Stomach (tissue), 8 donors: ENCODE measurements at regions not wholly inside any gene's neighbourhood (a gene's known extent, or its start where the extent isn't known, plus 50 kb on each side); places are given as distances from the start of the nearest gene placed in this dataset.

ENCODE experiments used
- DNase-seq, 2 donors: peaks; one replicate each; pipeline versions ENCODE4 v3.0.0 to v3.0.0-alpha.2; 2013 to 2019
- H3K27ac ChIP-seq, 5 donors: fragments of 200-600 bp in 4 of 5; sonication (generic) in 4 of 5; one replicate each; pipeline ENCODE4 v1.5.1; 2013 to 2019; ENCODE audit warnings: mild to moderate bottlenecking in 1 of 5, moderate library complexity in 1 of 5
- H3K27me3 ChIP-seq, 3 donors: fragments of 200-600 bp; sonication (generic); one replicate each; pipeline ENCODE4 v1.5.1; 2017 to 2019; ENCODE audit warnings: mixed run types in 1 of 3
- H3K36me3 ChIP-seq, 4 donors: fragments of 200-600 bp; sonication (generic); 1 replicate in 3 of 4; 2 replicates in 1 of 4; pipeline ENCODE4 v1.5.1; 2016 to 2019
- H3K4me1 ChIP-seq, 4 donors: fragments of 200-600 bp; sonication (generic); one replicate each; pipeline ENCODE4 v1.5.1; 2016 to 2019
- H3K4me3 ChIP-seq, 4 donors: fragments of 200-600 bp; sonication (generic) in 3 of 4; one replicate each; pipeline ENCODE4 v1.5.1; 2016 to 2019; ENCODE audit warnings: mild to moderate bottlenecking in 1 of 4
- H3K9me3 ChIP-seq, 4 donors: fragments of 200-600 bp; sonication (generic); one replicate each; pipeline ENCODE4 v1.5.1; 2016 to 2019
- EP300 ChIP-seq: sonication (generic); formaldehyde crosslinking; IDR thresholded peaks from one replicate; pipeline ENCODE4 v1.6.1; 2017; ENCODE audit warnings: antibody characterized with exemption
- POLR2A ChIP-seq, 4 donors: fragments of 450-650 bp; IDR thresholded peaks; one replicate each; pipeline ENCODE4 v1.6.1; 2016; ENCODE audit warnings: antibody characterized with exemption in 4 of 4, control low read depth in 2 of 4, mild to moderate bottlenecking in 1 of 4, moderate library complexity in 1 of 4
- POLR2AphosphoS5 ChIP-seq, 3 donors: sonication (generic); formaldehyde crosslinking; IDR thresholded peaks; one replicate each; pipeline ENCODE4 v1.6.1; 2016; ENCODE audit warnings: antibody characterized with exemption in 3 of 3
- WGBS, 5 donors: extraction: QIAGEN DNeasy Blood & Tissue Kit in 3 of 5; methylation state at CpG; one replicate each; pipeline versions ENCODE4 v1.1.5 to v1.1.7; 2013 to 2018; 5-methylcytosine and 5-hydroxymethylcytosine counted together
- intact Hi-C: fragments of 100-400 bp; cut with DNase I; formaldehyde crosslinking; loops from one replicate; pipeline ENCODE4 v1.15.1; 2023; ENCODE audit warnings: low total_unique reads
- TF ChIP-seq, protein P1 (sequence below), 7 experiments: fragments of 450-650 bp in 4 of 7; fragments of 200-600 bp in 3 of 7; sonication (generic) in 3 of 7; IDR thresholded peaks; one replicate each; pipeline ENCODE4 v1.5.1; 2016 to 2019; ENCODE audit warnings: antibody characterized with exemption in 7 of 7, control low read depth in 2 of 7, mild to moderate bottlenecking in 1 of 7
- donor health status: healthy with polysubstance abuse.
- donor health status: Bipolar disorder and iron deficiency.
- donor health status: healthy.

GRCh38 chr10:131676800-131677421 lies 223.9 kb upstream of the PPP2R2D start:
- Histone ChIP-seq H3K27me3 (peaks cover 0 to 26% (median 0%) of the 10 kb centered on the region in 3 donors), H3K4me1 (no peaks in the 10 kb centered on the region), H3K9me3 (peaks cover 0 to 15% (median 9%) of the 10 kb centered on the region in 4 donors), H3K27ac (no peak overlapping the region), H3K4me3 (no peak overlapping the region), H3K36me3 (no peaks in the 10 kb centered on the region)
- TF ChIP-seq POLR2A (IDR thresholded peaks at IDR 0.05) (no peak), EP300 (no peak), POLR2AphosphoS5 (IDR thresholded peaks at IDR 0.05) (no peak)
- TF ChIP-seq, protein P1, sequence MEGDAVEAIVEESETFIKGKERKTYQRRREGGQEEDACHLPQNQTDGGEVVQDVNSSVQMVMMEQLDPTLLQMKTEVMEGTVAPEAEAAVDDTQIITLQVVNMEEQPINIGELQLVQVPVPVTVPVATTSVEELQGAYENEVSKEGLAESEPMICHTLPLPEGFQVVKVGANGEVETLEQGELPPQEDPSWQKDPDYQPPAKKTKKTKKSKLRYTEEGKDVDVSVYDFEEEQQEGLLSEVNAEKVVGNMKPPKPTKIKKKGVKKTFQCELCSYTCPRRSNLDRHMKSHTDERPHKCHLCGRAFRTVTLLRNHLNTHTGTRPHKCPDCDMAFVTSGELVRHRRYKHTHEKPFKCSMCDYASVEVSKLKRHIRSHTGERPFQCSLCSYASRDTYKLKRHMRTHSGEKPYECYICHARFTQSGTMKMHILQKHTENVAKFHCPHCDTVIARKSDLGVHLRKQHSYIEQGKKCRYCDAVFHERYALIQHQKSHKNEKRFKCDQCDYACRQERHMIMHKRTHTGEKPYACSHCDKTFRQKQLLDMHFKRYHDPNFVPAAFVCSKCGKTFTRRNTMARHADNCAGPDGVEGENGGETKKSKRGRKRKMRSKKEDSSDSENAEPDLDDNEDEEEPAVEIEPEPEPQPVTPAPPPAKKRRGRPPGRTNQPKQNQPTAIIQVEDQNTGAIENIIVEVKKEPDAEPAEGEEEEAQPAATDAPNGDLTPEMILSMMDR (IDR thresholded peaks at IDR 0.05) = no peak
- WGBS, 5 donors = 32 to 41% (median 33%) methylated on average over 17 to 19 of the region's 19 CpGs
- no peak for DNase-seq
- intact Hi-C loops = no loop called here

GRCh38 chr10:131677671-131678070 lies 223.1 kb upstream of the PPP2R2D start:
- Histone ChIP-seq H3K27ac (no peak overlapping the region), H3K27me3 (peaks cover 0 to 26% (median 0%) of the 10 kb centered on the region in 3 donors), H3K36me3 (no peaks in the 10 kb centered on the region), H3K4me3 (no peak overlapping the region), H3K4me1 (no peaks in the 10 kb centered on the region), H3K9me3 (peaks cover 0 to 12% (median 4%) of the 10 kb centered on the region in 4 donors)
- no peak for DNase-seq
- WGBS, 5 donors = 75 to 93% (median 81%) methylated on average over 4 to 8 of the region's 8 CpGs
- intact Hi-C loops = no loop called here
- no peak for TF ChIP-seq EP300
- no peak for TF ChIP-seq POLR2AphosphoS5 (IDR thresholded peaks at IDR 0.05)
- TF ChIP-seq, protein P1 (IDR thresholded peaks at IDR 0.05) = no peak
- no peak for TF ChIP-seq POLR2A (IDR thresholded peaks at IDR 0.05)

DNA sequence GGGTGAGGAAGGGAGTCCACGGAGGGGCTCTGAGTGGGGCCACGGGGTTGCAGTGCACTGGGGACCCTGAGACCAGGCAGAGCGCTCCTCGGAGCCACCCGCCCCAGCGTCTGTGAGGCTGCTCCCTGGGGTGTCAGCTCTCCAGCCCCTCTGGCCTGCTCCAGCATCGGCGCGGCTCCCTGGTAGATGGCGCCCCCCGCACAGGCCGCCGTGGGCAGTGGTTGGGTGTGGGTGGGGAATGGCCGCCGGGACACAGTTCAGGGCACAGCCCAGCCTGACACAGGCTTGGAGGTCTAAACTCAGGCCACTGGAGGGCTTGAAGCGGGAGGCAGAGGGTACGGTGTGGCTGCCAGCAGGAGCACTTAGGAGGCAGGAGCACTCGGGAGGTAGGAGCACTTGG lies 222.6 kb upstream of the PPP2R2D start:
- no peak overlapping the region for H3K27ac ChIP-seq
- peaks cover 0 to 7% (median 1%) of the 10 kb centered on the region in 4 donors for H3K9me3 ChIP-seq
- TF ChIP-seq EP300 (no peak), POLR2AphosphoS5 (IDR thresholded peaks at IDR 0.05) (no peak), POLR2A (IDR thresholded peaks at IDR 0.05) (no peak)
- TF ChIP-seq, protein P1 (IDR thresholded peaks at IDR 0.05) = no peak
- WGBS, 5 donors = 83 to 90% (median 89%) methylated on average over 13 to 18 of the region's 18 CpGs
- no peaks in the 10 kb centered on the region for H3K36me3 ChIP-seq
- intact Hi-C loops = no loop called here
- no peak overlapping the region for H3K4me3 ChIP-seq
- no peaks in the 10 kb centered on the region for H3K4me1 ChIP-seq
- H3K27me3 ChIP-seq = peaks cover 0 to 26% (median 0%) of the 10 kb centered on the region in 3 donors
- no peak for DNase-seq

GRCh38 chr10:131678613-131679012 lies 222.2 kb upstream of the PPP2R2D start:
- intact Hi-C loops = no loop called here
- no peak overlapping the region for H3K27ac ChIP-seq
- peaks cover 0 to 30% (median 0%) of the 10 kb centered on the region in 3 donors for H3K27me3 ChIP-seq
- 78 to 90% (median 85%) methylated on average over 7 of the region's 7 CpGs for WGBS, 5 donors
- H3K9me3 ChIP-seq = peaks cover 0 to 4% (median 0%) of the 10 kb centered on the region in 4 donors
- no peak for DNase-seq
- H3K4me1 ChIP-seq = no peaks in the 10 kb centered on the region
- TF ChIP-seq, protein P1 (IDR thresholded peaks at IDR 0.05) = no peak
- TF ChIP-seq POLR2A (IDR thresholded peaks at IDR 0.05) (no peak), EP300 (no peak), POLR2AphosphoS5 (IDR thresholded peaks at IDR 0.05) (no peak)
- no peaks in the 10 kb centered on the region for H3K36me3 ChIP-seq
- no peak overlapping the region for H3K4me3 ChIP-seq
